Endothelial cell of umbilical vein (primary cell): ENCODE measurements at regions not wholly inside any gene's neighbourhood (a gene's known extent, or its start where the extent isn't known, plus 50 kb on each side); places are given as distances from the start of the nearest gene placed in this dataset.
"Not testable (repeated sequence)": the region's sequence is repeated elsewhere in the genome, so short reads cannot be mapped to it uniquely, and the experiment has no call there.

Experiments
- BruUV-seq: library from RNA; stranded (reverse); fragments of 400-500 nt; replicated peaks from 2 replicates; lab custom pipeline; 2021; lab: Mats Ljungman, UMichigan
- CTCF ChIA-PET: fragments of 300-600, 350-600 bp; sonication (Branson Sonifier 250); formaldehyde crosslinking; loops from one replicate; lab custom pipeline; 2021; ENCODE audit warnings: antibody characterized with exemption, inconsistent platforms; lab: Charles Lee
- POLR2A ChIA-PET: fragments of 300-600, 350-600 bp; sonication (Branson Sonifier 250); formaldehyde crosslinking; loops from one replicate; lab custom pipeline; 2021; ENCODE audit warnings: antibody characterized with exemption, inconsistent platforms; lab: Charles Lee
- DNase-seq: peaks from one replicate; pipeline ENCODE4 v3.0.0-alpha.2; 2011; ENCODE audit warnings: low read depth, low spot score
- FAIRE-seq: peaks from 2 replicates; lab custom pipeline; 2011; peaks lifted over from hg19 to GRCh38; lab: Jason Lieb, UNC
- H2AFZ ChIP-seq: 2 replicates; pipeline ENCODE4 v1.6.0; 2012; ENCODE audit warnings: low read depth, low read length, control low read depth, inconsistent platforms
- H3K27ac ChIP-seq: 2 replicates; pipeline ENCODE4 v1.5.1; 2011; ENCODE audit warnings: low read depth, mild to moderate bottlenecking, control low read depth, low read length, moderate library complexity; ENCODE audit not compliant: insufficient read depth
- H3K27me3 ChIP-seq, 2 experiments: 2 replicates each; pipeline versions ENCODE4 v1.6.0 to v1.6.1; 2011; ENCODE audit warnings: low read length in 2 of 2, mixed read lengths in 1 of 2; ENCODE audit not compliant: control insufficient read depth in 2 of 2, insufficient read depth in 2 of 2
- H3K36me3 ChIP-seq, 2 experiments: 2 replicates in 1 of 2; 3 replicates in 1 of 2; pipeline ENCODE4 v1.5.1; 2011; ENCODE audit warnings: low read length in 2 of 2, mild to moderate bottlenecking in 1 of 2, moderate library complexity in 1 of 2; ENCODE audit not compliant: control insufficient read depth in 2 of 2, insufficient read depth in 2 of 2; ENCODE audit errors: extremely low read depth in 1 of 2
- H3K4me1 ChIP-seq: 3 replicates; pipeline ENCODE4 v1.5.1; 2011; ENCODE audit warnings: mild to moderate bottlenecking, low read length; ENCODE audit not compliant: control insufficient read depth, insufficient read depth; ENCODE audit errors: extremely low read depth
- H3K4me2 ChIP-seq: 2 replicates; pipeline ENCODE4 v1.6.1; 2011; ENCODE audit warnings: low read length, control low read depth, mixed read lengths; ENCODE audit not compliant: insufficient read depth
- H3K4me3 ChIP-seq, 3 experiments: fragments of 200-600 bp in 1 of 3; sonication (generic), shearing (Covaris generic) in 1 of 3; replicated peaks in 1 of 3; 2 replicates each; pipeline ENCODE4 v1.5.1; 2011 to 2016; ENCODE audit warnings: control low read depth in 3 of 3, low read length in 3 of 3, mild to moderate bottlenecking in 2 of 3, inconsistent platforms in 1 of 3, low read depth in 1 of 3, moderate library complexity in 1 of 3; ENCODE audit not compliant: insufficient read depth in 1 of 3
- H3K79me2 ChIP-seq: 2 replicates; pipeline ENCODE4 v1.6.0; 2012; ENCODE audit warnings: low read length, inconsistent platforms; ENCODE audit not compliant: control insufficient read depth, insufficient read depth
- H3K9ac ChIP-seq: replicated peaks from 2 replicates; pipeline ENCODE3; 2011; ENCODE audit warnings: low read length, control low read depth; ENCODE audit not compliant: insufficient read depth; ENCODE audit errors: extremely low read depth
- H3K9me1 ChIP-seq: replicated peaks from 3 replicates; pipeline ENCODE4 v1.6.0; 2011; ENCODE audit warnings: mild to moderate bottlenecking, low read length; ENCODE audit not compliant: control insufficient read depth, insufficient read depth; ENCODE audit errors: extremely low read depth
- H3K9me3 ChIP-seq: replicated peaks from 2 replicates; pipeline ENCODE4 v1.5.1; 2012; ENCODE audit warnings: low read length, inconsistent platforms; ENCODE audit not compliant: control insufficient read depth, insufficient read depth
- H4K20me1 ChIP-seq: replicated peaks from 2 replicates; pipeline ENCODE3; 2011; ENCODE audit warnings: mild to moderate bottlenecking, low read length; ENCODE audit not compliant: control insufficient read depth, insufficient read depth; ENCODE audit errors: extremely low read depth
- CTCF ChIP-seq, 2 donors: IDR thresholded peaks; 1 replicate in 1 of 2; 2 replicates in 1 of 2; pipeline ENCODE4 v1.5.1; 2011; ENCODE audit warnings: low read length in 2 of 2, mild to moderate bottlenecking in 2 of 2, moderate library complexity in 2 of 2, control low read depth in 1 of 2, inconsistent platforms in 1 of 2, low read depth in 1 of 2; ENCODE audit not compliant: insufficient read depth in 1 of 2; ENCODE audit errors: extremely low read depth in 1 of 2
- EZH2 ChIP-seq: IDR thresholded peaks from 2 replicates; pipeline ENCODE4 v1.6.1; 2012; ENCODE audit warnings: borderline replicate concordance, low read depth, mild to moderate bottlenecking, moderate library complexity, low read length, inconsistent platforms; ENCODE audit not compliant: severe bottlenecking
- FOS ChIP-seq: IDR thresholded peaks from 2 replicates; pipeline ENCODE4 v1.6.1; 2011; ENCODE audit warnings: mild to moderate bottlenecking, low read length, moderate library complexity, borderline replicate concordance; ENCODE audit not compliant: insufficient read depth
- GATA2 ChIP-seq: IDR thresholded peaks from 2 replicates; pipeline ENCODE4 v1.7.0; 2011; ENCODE audit warnings: low read depth, mild to moderate bottlenecking, moderate library complexity, mixed read lengths, low read length; ENCODE audit not compliant: insufficient read length, insufficient read depth
- JUN ChIP-seq: IDR thresholded peaks from 2 replicates; pipeline ENCODE4 v1.6.1; 2011; ENCODE audit warnings: borderline replicate concordance, low read depth; ENCODE audit not compliant: insufficient read length, insufficient read depth
- MAX ChIP-seq: IDR thresholded peaks from 2 replicates; pipeline ENCODE4 v1.6.1; 2011; ENCODE audit not compliant: insufficient read depth, insufficient read length
- MYC ChIP-seq: IDR thresholded peaks from one replicate; pipeline ENCODE4 v1.6.1; 2011; ENCODE audit warnings: mild to moderate bottlenecking, low read depth, low read length
- POLR2A ChIP-seq: IDR thresholded peaks from 2 replicates; pipeline ENCODE4 v1.6.1; 2012; ENCODE audit warnings: low read depth, mild to moderate bottlenecking, control low read depth, low read length
- POLR2AphosphoS5 ChIP-seq: IDR thresholded peaks from 2 replicates; pipeline ENCODE4 v1.6.1; 2012; ENCODE audit warnings: low read depth, mild to moderate bottlenecking, control low read depth, low read length, moderate library complexity; ENCODE audit not compliant: insufficient read depth
- dilution Hi-C: fragments of 300-500 bp; cut with MboI; formaldehyde crosslinking; loops from one replicate; pipeline ENCODE4 v1.15.0; 2019; ENCODE audit warnings: low sequenced_read_pairs; ENCODE audit not compliant: extremely low pct_ligation_motif_present
- intact Hi-C: fragments of 100-400 bp; cut with micrococcal nuclease; formaldehyde crosslinking; loops from one replicate; pipeline ENCODE4 v1.10.0; 2022

DNA sequence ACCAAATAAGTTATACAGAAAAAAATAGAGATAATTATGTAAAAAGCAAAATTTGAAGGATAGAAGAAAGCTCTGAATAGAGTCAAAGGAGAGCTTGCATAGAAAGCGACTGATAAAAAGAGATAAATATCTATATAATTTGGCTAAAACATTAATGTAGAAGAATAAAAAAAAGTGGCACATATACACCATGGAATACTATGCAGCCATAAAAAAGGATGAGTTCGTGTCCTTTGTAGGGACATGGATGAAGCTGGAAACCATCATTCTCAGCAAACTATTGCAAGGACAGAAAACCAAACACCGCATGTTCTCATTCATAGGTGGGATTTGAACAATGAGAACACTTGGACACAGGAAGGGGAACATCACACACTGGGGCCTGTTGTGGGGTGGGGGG, 693.3 kb upstream of the NR2F2 start:
- FAIRE-seq, intact Hi-C loops, dilution Hi-C loops: not testable (repeated sequence)

GRCh38 chr15:95639208-95639607, 691.3 kb upstream of the NR2F2 start:
- no peak for TF ChIP-seq JUN
- TF ChIP-seq FOS, result no peak
- TF ChIP-seq GATA2, result no peak
- no peak for TF ChIP-seq POLR2AphosphoS5
- TF ChIP-seq CTCF (IDR thresholded peaks at IDR 0.05; ENCODE audit: extremely low read depth in 1 of 2, insufficient read depth in 1 of 2, low read depth in 1 of 2, low read length in 2 of 2), result no peak
- no peak for TF ChIP-seq MYC
- no peak for TF ChIP-seq MAX
- no peak for TF ChIP-seq POLR2A
- no peak for TF ChIP-seq EZH2
- Histone ChIP-seq H3K36me3 (no peaks in the 10 kb centered on the region), H3K27ac (no peak overlapping the region), H2AFZ (no peak overlapping the region), H4K20me1 (no peaks in the 10 kb centered on the region), H3K4me3 (no peak overlapping the region), H3K27me3 (no peaks in the 10 kb centered on the region), H3K9me1 (no peaks in the 10 kb centered on the region), H3K4me2 (no peak overlapping the region), H3K9ac (no peak overlapping the region), H3K9me3 (no peaks in the 10 kb centered on the region), H3K4me1 (no peaks in the 10 kb centered on the region), H3K79me2 (no peaks in the 10 kb centered on the region)
- CTCF ChIA-PET, result interaction anchor here (0.8 to 4.1 kb wide), 6 partner anchors 10 to 28 kb away, joined by 3 to 11 read pairs (median 4); no protein-coding TSS in a partner anchor
- DNase-seq, result no peak
- dilution Hi-C loops, result no loop called here
- intact Hi-C loops, result no loop called here
- BruUV-seq, result no TSS peak
- POLR2A ChIA-PET, result no interaction called here
- FAIRE-seq, result no peak

More for the DNA sequence above, 693.3 kb upstream of the NR2F2 start:
- H3K9ac ChIP-seq, H3K36me3 ChIP-seq, H3K4me2 ChIP-seq, H3K27ac ChIP-seq, H4K20me1 ChIP-seq, H3K4me3 ChIP-seq, H3K79me2 ChIP-seq, DNase-seq, H2AFZ ChIP-seq, H3K9me3 ChIP-seq, CTCF ChIA-PET, POLR2A ChIA-PET, H3K9me1 ChIP-seq, H3K27me3 ChIP-seq, H3K4me1 ChIP-seq, BruUV-seq: not testable (repeated sequence)
